ENCODE measurements at regions not wholly inside any gene's neighbourhood (a gene's known extent, or its start where the extent isn't known, plus 50 kb on each side); places are given as distances from the start of the nearest gene placed in this dataset.

DNA sequence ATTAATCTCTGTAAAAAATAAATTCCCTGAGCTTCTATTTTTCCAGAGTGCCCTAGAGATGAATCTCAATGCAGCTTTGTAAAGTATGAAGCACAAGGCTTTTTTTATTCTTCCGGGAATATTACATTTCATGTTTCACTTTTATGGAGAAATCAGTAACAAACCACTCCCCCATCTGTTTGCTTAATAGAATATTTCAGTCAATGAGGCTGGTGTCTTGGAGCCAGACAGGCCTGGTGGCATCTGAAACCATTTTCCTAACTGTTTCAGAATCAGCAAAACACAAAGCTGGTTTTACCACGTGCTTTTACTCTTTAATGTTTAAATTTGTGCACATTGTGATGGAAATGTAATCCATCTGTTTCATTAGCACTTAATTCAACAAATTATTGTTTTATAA is 400.8 kb upstream of the HSF2 start:
- TF ChIP-seq, protein P1, sequence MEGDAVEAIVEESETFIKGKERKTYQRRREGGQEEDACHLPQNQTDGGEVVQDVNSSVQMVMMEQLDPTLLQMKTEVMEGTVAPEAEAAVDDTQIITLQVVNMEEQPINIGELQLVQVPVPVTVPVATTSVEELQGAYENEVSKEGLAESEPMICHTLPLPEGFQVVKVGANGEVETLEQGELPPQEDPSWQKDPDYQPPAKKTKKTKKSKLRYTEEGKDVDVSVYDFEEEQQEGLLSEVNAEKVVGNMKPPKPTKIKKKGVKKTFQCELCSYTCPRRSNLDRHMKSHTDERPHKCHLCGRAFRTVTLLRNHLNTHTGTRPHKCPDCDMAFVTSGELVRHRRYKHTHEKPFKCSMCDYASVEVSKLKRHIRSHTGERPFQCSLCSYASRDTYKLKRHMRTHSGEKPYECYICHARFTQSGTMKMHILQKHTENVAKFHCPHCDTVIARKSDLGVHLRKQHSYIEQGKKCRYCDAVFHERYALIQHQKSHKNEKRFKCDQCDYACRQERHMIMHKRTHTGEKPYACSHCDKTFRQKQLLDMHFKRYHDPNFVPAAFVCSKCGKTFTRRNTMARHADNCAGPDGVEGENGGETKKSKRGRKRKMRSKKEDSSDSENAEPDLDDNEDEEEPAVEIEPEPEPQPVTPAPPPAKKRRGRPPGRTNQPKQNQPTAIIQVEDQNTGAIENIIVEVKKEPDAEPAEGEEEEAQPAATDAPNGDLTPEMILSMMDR (IDR thresholded peaks at IDR 0.05): no peak
- no peak for TF ChIP-seq POLR2A (IDR thresholded peaks at IDR 0.05)

Data from tibial nerve (tissue), 3 donors.